ENCODE measurements at regions not wholly inside any gene's neighbourhood (a gene's known extent, or its start where the extent isn't known, plus 50 kb on each side); places are given as distances from the start of the nearest gene placed in this dataset.
"Not testable (repeated sequence)": the region's sequence is repeated elsewhere in the genome, so short reads cannot be mapped to it uniquely, and the experiment has no call there.

GRCh38 chr14:104265918-104266630 is 127.7 kb downstream of the KIF26A start:
- Mint-ChIP-seq H3K4me3 (no peak overlapping the region), H3K9me3 (peaks cover 0 to 4% (median 0%) of the 10 kb centered on the region in 7 donors), H3K4me1 (peaks cover 0 to 3% (median 0%) of the 10 kb centered on the region in 4 donors), H3K36me3 (no peaks in the 10 kb centered on the region), H3K27ac (no peak overlapping the region), H3K27me3 (peaks cover 9% of the 10 kb centered on the region)
- no peaks in the 10 kb centered on the region for H3K27me3 ChIP-seq (ENCODE audit: control insufficient read depth, insufficient read depth, low read length)
- ATAC-seq (ENCODE audit: low read depth in 2 of 2): no peak
- H3K4me1 ChIP-seq (ENCODE audit: control insufficient read depth, insufficient read depth, low read length, poor library complexity, severe bottlenecking): no peaks in the 10 kb centered on the region
- no peak overlapping the region for H3K27ac ChIP-seq (ENCODE audit: insufficient read depth, low read length, poor library complexity, severe bottlenecking)
- no peak for DNase-seq
- H3K36me3 ChIP-seq (ENCODE audit: control insufficient read depth, insufficient read depth, low read length): no peaks in the 10 kb centered on the region
- H3K9me3 ChIP-seq (ENCODE audit: control insufficient read depth in 2 of 2, low read length in 2 of 2): peaks cover 0 to 5% of the 10 kb centered on the region in 2 experiments
- H3K4me3 ChIP-seq (ENCODE audit: low read depth, low read length): no peak overlapping the region

- ATAC-seq (ENCODE audit: low read depth in 2 of 2): no peak
- H3K4me3 Mint-ChIP-seq: no peak overlapping the region
- no peak for DNase-seq
- Histone ChIP-seq H3K4me3 (ENCODE audit: low read depth, low read length) (no peak overlapping the region), H3K27ac (ENCODE audit: insufficient read depth, low read length, poor library complexity, severe bottlenecking) (no peak overlapping the region), H3K4me1 (ENCODE audit: control insufficient read depth, insufficient read depth, low read length, poor library complexity, severe bottlenecking) (no peaks in the 10 kb centered on the region), H3K36me3 (ENCODE audit: control insufficient read depth, insufficient read depth, low read length) (no peaks in the 10 kb centered on the region), H3K27me3 (ENCODE audit: control insufficient read depth, insufficient read depth, low read length) (no peaks in the 10 kb centered on the region), H3K9me3 (ENCODE audit: control insufficient read depth in 2 of 2, low read length in 2 of 2) (no peaks in the 10 kb centered on the region)
- H3K4me1 Mint-ChIP-seq: peaks cover 0 to 3% (median 0%) of the 10 kb centered on the region in 4 donors
- no peaks in the 10 kb centered on the region for H3K36me3 Mint-ChIP-seq
- no peak overlapping the region for H3K27ac Mint-ChIP-seq
- H3K27me3 Mint-ChIP-seq: peaks cover 9% of the 10 kb centered on the region
- peaks cover 0 to under 1% (median 0%) of the 10 kb centered on the region in 7 donors for H3K9me3 Mint-ChIP-seq
Observed at GRCh38 chr14:104266631-104267575, 128.5 kb downstream of the KIF26A start.

GRCh38 chr14:104267895-104268294 is 129.5 kb downstream of the KIF26A start:
- H3K27me3 Mint-ChIP-seq: peaks cover 9% of the 10 kb centered on the region
- Histone ChIP-seq H3K4me3 (ENCODE audit: low read depth, low read length) (no peak overlapping the region), H3K4me1 (ENCODE audit: control insufficient read depth, insufficient read depth, low read length, poor library complexity, severe bottlenecking) (no peaks in the 10 kb centered on the region), H3K27me3 (ENCODE audit: control insufficient read depth, insufficient read depth, low read length) (no peaks in the 10 kb centered on the region), H3K36me3 (ENCODE audit: control insufficient read depth, insufficient read depth, low read length) (no peaks in the 10 kb centered on the region), H3K9me3 (ENCODE audit: control insufficient read depth in 2 of 2, low read length in 2 of 2) (no peaks in the 10 kb centered on the region), H3K27ac (ENCODE audit: insufficient read depth, low read length, poor library complexity, severe bottlenecking) (no peak overlapping the region)
- ATAC-seq (ENCODE audit: low read depth in 2 of 2) (no peak), DNase-seq (no peak)
- no peaks in the 10 kb centered on the region for H3K9me3 Mint-ChIP-seq
- no peaks in the 10 kb centered on the region for H3K36me3 Mint-ChIP-seq
- H3K4me3 Mint-ChIP-seq: peak overlapping the region in 2 of 4 donors; percentile 16 to 47
- no peak overlapping the region for H3K27ac Mint-ChIP-seq
- peaks cover 0 to 3% (median 0%) of the 10 kb centered on the region in 4 donors for H3K4me1 Mint-ChIP-seq

- Mint-ChIP-seq H3K4me3 (peak overlapping the region in 2 of 4 donors; percentile 16 to 47), H3K27me3 (peaks cover 9% of the 10 kb centered on the region), H3K9me3 (peaks cover 0 to 2% (median 0%) of the 10 kb centered on the region in 7 donors), H3K36me3 (no peaks in the 10 kb centered on the region), H3K27ac (no peak overlapping the region), H3K4me1 (peaks cover 0 to 3% (median 0%) of the 10 kb centered on the region in 4 donors)
- H3K27ac ChIP-seq (ENCODE audit: insufficient read depth, low read length, poor library complexity, severe bottlenecking): no peak overlapping the region
- DNase-seq (no peak), ATAC-seq (ENCODE audit: low read depth in 2 of 2) (no peak)
- H3K9me3 ChIP-seq (ENCODE audit: control insufficient read depth in 2 of 2, low read length in 2 of 2): no peaks in the 10 kb centered on the region
- no peaks in the 10 kb centered on the region for H3K27me3 ChIP-seq (ENCODE audit: control insufficient read depth, insufficient read depth, low read length)
- no peaks in the 10 kb centered on the region for H3K4me1 ChIP-seq (ENCODE audit: control insufficient read depth, insufficient read depth, low read length, poor library complexity, severe bottlenecking)
- H3K36me3 ChIP-seq (ENCODE audit: control insufficient read depth, insufficient read depth, low read length): no peaks in the 10 kb centered on the region
- no peak overlapping the region for H3K4me3 ChIP-seq (ENCODE audit: low read depth, low read length)
Observed at GRCh38 chr14:104268295-104268694, 129.9 kb downstream of the KIF26A start.

- Mint-ChIP-seq H3K36me3 (no peaks in the 10 kb centered on the region), H3K27ac (no peak overlapping the region), H3K4me3 (no peak overlapping the region), H3K27me3 (peaks cover 9% of the 10 kb centered on the region), H3K9me3 (peaks cover 0 to 2% (median 0%) of the 10 kb centered on the region in 7 donors), H3K4me1 (peaks cover 0 to 3% (median 0%) of the 10 kb centered on the region in 4 donors)
- Histone ChIP-seq H3K9me3 (ENCODE audit: control insufficient read depth in 2 of 2, low read length in 2 of 2) (no peaks in the 10 kb centered on the region), H3K27me3 (ENCODE audit: control insufficient read depth, insufficient read depth, low read length) (no peaks in the 10 kb centered on the region), H3K27ac (ENCODE audit: insufficient read depth, low read length, poor library complexity, severe bottlenecking) (no peak overlapping the region), H3K4me1 (ENCODE audit: control insufficient read depth, insufficient read depth, low read length, poor library complexity, severe bottlenecking) (no peaks in the 10 kb centered on the region), H3K36me3 (ENCODE audit: control insufficient read depth, insufficient read depth, low read length) (no peaks in the 10 kb centered on the region), H3K4me3 (ENCODE audit: low read depth, low read length) (no peak overlapping the region)
- ATAC-seq (ENCODE audit: low read depth in 2 of 2): no peak
- no peak for DNase-seq
Observed at GRCh38 chr14:104268725-104269436, 130.5 kb downstream of the KIF26A start.

GRCh38 chr14:104269511-104270241 is 131.3 kb downstream of the KIF26A start:
- H3K27ac ChIP-seq (ENCODE audit: insufficient read depth, low read length, poor library complexity, severe bottlenecking); ATAC-seq (ENCODE audit: low read depth in 2 of 2); H3K4me3 Mint-ChIP-seq; H3K27me3 Mint-ChIP-seq; H3K36me3 Mint-ChIP-seq; H3K4me3 ChIP-seq (ENCODE audit: low read depth, low read length); H3K9me3 Mint-ChIP-seq; H3K4me1 ChIP-seq (ENCODE audit: control insufficient read depth, insufficient read depth, low read length, poor library complexity, severe bottlenecking); H3K27ac Mint-ChIP-seq; H3K36me3 ChIP-seq (ENCODE audit: control insufficient read depth, insufficient read depth, low read length); H3K9me3 ChIP-seq (ENCODE audit: control insufficient read depth in 2 of 2, low read length in 2 of 2); H3K4me1 Mint-ChIP-seq; H3K27me3 ChIP-seq (ENCODE audit: control insufficient read depth, insufficient read depth, low read length); DNase-seq: not testable (repeated sequence)

- Mint-ChIP-seq H3K4me1 (peaks cover 0 to 3% (median 0%) of the 10 kb centered on the region in 4 donors), H3K4me3 (no peak overlapping the region), H3K27me3 (peaks cover 9% of the 10 kb centered on the region), H3K27ac (no peak overlapping the region), H3K36me3 (no peaks in the 10 kb centered on the region), H3K9me3 (peaks cover 0 to 2% (median 0%) of the 10 kb centered on the region in 7 donors)
- no peak for DNase-seq
- no peak overlapping the region for H3K27ac ChIP-seq (ENCODE audit: insufficient read depth, low read length, poor library complexity, severe bottlenecking)
- no peak for ATAC-seq (ENCODE audit: low read depth in 2 of 2)
- H3K9me3 ChIP-seq (ENCODE audit: control insufficient read depth in 2 of 2, low read length in 2 of 2): no peaks in the 10 kb centered on the region
- no peaks in the 10 kb centered on the region for H3K27me3 ChIP-seq (ENCODE audit: control insufficient read depth, insufficient read depth, low read length)
- no peaks in the 10 kb centered on the region for H3K36me3 ChIP-seq (ENCODE audit: control insufficient read depth, insufficient read depth, low read length)
- H3K4me3 ChIP-seq (ENCODE audit: low read depth, low read length): no peak overlapping the region
- no peaks in the 10 kb centered on the region for H3K4me1 ChIP-seq (ENCODE audit: control insufficient read depth, insufficient read depth, low read length, poor library complexity, severe bottlenecking)
Observed at GRCh38 chr14:104271391-104271790, 133.0 kb downstream of the KIF26A start.
